ENCODE measurements at regions not wholly inside any gene's neighbourhood (a gene's known extent, or its start where the extent isn't known, plus 50 kb on each side); places are given as distances from the start of the nearest gene placed in this dataset.

DNA sequence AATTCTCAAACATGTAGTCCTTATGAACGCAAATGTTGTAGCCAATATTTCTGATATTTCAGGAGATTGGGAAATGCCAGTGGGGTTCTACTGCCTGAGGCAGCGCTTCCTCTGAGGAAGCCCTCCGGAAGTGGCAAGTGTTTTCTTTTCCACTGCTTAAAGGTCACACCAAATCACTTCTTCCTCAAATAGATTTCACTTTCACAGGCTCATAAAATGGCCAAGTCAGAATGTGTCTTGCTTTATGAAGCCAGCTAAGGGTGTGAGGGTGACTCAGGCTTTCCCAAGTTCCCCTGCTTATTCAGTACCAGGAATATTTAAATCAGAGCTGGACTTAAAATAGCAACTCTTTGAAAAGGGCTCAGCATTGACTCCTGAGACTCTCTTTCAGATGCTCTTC, 514.2 kb upstream of the DIPK2B start:
- in situ Hi-C loops (cut with HindIII; ENCODE audit: low sequenced_read_pairs), result no loop called here

DNA sequence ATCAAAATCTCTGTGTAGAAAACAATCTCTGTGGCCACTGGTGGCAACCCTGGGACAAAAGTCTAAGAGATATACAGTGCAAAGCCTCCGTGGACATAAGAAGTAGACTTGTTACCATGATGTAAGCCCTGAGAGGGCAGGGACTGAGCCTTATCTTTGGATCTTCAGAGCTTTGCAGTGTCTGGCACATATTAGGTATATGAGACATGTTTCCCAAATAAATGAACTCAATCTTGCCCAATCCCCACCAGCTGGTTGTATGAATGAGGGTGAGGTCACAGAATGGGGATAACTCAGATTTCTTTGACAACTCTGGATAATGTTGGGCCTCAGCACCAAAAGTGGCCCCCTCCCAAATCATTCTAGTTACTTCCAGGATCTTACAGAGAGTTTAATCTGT, 511.4 kb upstream of the DIPK2B start:
- in situ Hi-C loops (cut with HindIII; ENCODE audit: low sequenced_read_pairs), result no loop called here

DNA sequence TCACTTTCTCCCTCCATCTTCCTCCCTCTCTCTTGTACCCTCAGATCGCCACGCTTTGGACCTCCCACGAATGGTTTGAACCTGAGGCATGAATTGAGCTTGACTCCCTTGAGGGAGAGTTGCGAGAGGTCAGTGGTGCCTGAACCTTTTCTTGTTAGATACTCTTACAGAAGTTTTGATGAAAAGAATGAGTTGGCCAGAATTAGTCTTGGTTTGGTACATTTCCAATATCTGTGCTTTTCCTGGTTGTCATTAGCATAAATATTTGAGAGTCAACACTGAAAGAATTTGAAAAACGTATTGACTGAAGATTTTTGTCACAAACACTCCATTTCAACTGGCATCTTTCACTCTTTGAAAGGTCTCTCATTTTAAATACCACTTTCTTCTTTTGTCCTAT, 510.6 kb upstream of the DIPK2B start:
- in situ Hi-C loops (cut with HindIII; ENCODE audit: low sequenced_read_pairs), result no loop called here

DNA sequence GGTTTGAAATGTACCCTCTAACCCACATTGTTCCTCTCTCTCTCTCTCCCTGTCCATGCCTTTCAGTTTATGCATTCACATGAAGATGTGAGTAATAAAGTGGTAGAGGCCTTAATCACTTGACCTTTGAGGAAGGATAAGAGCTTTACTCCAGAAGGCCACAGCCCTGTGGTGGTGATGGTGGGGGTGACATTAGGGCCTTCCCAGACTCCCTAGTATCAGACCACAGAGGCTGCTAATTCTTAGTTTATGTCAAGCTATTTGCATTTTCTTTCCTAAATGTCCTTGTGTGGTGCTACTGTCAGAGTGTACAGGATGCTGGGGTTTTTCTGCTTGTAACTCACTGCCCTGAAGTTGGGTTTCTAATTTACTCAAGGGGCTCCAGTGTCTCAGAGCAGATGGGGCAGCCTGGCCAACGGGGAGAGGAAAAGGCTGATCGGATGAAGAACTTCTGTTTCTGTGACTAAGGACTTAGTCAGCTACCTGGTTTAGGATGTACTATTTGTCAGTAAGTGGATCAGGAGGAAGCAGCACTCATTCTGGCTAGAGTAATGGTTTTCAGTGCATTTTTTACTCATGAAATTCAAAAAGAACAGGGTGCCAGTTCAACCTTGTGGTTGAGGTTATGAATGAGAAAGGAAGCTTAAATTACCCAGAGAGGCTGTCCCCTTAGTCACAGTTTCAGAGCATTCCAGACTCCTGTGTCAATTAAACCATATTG, 509.6 kb upstream of the DIPK2B start:
- in situ Hi-C loops (cut with HindIII; ENCODE audit: low sequenced_read_pairs), result no loop called here

DNA sequence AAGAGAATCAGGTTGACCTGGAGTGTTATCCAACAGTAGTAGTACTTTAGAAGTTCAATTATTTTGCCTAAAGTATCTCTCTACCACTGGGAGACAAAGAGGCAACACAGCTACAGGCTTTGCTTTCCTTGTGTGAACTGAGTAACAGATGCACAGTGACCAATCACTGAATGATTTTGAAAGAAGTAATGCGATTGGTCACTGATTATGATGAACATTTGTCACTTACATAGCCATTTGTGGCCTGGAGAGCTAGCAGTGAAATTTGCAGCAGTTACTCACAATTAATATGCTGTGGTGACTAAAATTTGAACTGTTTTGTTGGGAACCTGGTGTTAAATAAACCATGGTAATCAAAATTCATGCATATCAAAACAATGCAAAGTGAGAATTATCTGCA, 508.7 kb upstream of the DIPK2B start:
- in situ Hi-C loops (cut with HindIII; ENCODE audit: low sequenced_read_pairs), result no loop called here

DNA sequence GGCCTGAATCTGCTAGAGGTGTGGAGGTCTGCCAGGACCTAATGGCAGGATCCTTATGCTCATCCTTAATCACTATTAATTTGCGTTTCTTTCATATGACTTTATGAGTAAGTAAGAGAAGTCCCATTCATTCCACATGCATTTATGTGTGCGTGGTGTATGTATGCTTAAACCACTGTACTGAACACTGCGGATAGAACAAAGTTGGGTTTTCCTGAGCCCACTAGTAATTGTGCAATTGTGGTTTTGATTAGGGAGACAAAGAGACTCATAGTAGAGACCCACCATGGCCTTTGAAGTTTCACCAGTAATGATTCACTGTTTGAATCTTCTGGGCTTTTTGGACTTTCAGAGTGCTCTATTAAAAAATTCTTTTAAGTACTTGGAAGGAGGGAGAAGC, 498.5 kb upstream of the DIPK2B start:
- in situ Hi-C loops (cut with HindIII; ENCODE audit: low sequenced_read_pairs), result no loop called here

DNA sequence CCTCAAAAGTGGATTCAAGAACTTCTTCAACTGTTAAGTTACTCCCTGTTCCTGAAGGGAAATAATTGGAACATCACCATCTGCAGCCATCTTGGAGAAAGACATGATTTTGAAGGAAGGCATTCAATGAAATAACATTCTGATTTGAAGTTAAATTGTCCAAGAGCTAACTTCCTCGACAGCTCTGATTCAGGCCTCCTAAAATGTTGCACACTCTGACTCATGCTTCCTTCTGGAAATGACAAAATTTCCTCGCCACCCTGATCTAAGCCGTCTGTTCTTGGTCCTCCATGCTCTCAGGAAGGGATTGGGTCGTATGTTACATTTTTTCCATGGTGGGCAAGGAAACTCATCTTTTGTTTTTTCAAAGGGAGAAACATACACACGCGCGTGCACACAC, 496.9 kb upstream of the DIPK2B start:
- in situ Hi-C loops (cut with HindIII; ENCODE audit: low sequenced_read_pairs), result no loop called here

DNA sequence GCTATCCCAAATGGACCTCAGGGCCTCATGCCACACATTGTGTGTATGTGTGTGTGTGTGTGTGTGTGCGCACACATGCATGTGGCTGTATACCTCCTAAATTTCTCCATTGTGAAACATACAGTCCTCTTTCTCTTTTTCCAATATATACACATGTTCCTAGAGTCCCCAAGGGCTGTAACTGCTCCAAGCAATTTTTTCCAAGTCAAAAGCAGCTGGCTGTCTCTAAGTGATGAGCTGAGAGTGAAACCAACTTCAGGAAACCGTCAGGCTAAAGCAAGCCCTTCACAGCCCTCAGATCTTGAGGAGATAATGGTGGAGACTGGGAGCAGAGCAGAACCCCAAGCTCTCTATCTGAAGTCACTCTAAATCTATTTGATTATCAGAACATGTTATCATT, 496.1 kb upstream of the DIPK2B start:
- in situ Hi-C loops (cut with HindIII; ENCODE audit: low sequenced_read_pairs), result no loop called here

DNA sequence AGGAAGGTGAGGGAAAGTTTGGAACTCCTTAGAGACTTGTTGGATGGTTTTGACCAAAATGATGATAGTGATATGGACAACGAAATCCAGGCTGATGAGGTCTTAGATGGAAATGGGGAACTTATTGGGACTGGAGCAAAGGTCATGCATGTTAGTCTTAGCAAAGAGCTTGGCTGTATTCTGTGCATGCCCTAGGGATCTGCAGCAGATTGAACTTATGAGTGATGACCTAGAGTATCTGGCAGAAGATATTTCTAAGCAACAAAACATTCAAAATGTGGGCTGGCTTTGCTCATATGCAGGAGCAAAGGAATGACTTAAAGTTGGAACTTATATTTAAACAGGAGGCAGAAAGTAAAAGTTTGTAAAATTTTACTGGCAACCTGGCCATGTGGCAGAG, 489.3 kb upstream of the DIPK2B start:
- in situ Hi-C loops (cut with HindIII; ENCODE audit: low sequenced_read_pairs), result no loop called here

DNA sequence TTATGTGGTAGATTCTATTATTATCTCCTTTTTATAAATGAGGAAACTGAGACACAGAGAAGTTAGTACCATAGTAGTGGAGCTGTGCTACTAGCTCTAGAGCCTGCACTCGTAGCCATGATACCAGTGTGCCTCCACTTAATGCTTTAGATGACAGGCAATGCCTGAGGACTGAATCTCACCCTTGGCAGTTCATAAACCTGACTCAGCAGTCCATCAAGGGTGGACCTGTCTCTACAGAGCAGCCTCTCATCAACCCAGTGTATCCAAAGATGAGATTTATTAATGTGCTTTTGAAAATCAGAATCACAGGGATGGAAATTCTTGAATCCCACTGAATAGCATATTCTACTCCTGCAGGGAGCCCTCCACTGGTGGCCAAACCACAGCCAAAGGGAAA, 483.2 kb upstream of the DIPK2B start:
- in situ Hi-C loops (cut with HindIII; ENCODE audit: low sequenced_read_pairs), result no loop called here

DNA sequence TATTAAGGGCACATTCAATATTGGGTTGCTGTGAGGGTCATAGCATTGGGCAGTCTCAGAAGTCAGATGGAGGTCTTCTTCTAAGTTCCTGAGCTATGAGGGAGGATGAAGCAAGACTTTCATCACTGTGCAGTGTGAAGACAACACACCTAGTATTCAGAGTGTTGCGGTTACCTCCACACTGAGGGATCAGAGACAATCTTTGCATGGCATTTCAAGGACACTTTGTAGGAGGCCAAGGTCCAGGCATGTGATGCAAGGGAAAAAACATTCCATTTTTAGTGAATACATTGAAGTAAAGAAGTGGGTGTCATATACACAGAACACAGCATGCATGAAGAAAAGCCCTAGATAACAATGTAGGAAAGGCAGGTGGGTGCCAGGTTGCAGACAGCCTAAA, 481.2 kb upstream of the DIPK2B start:
- in situ Hi-C loops (cut with HindIII; ENCODE audit: low sequenced_read_pairs), result no loop called here

DNA sequence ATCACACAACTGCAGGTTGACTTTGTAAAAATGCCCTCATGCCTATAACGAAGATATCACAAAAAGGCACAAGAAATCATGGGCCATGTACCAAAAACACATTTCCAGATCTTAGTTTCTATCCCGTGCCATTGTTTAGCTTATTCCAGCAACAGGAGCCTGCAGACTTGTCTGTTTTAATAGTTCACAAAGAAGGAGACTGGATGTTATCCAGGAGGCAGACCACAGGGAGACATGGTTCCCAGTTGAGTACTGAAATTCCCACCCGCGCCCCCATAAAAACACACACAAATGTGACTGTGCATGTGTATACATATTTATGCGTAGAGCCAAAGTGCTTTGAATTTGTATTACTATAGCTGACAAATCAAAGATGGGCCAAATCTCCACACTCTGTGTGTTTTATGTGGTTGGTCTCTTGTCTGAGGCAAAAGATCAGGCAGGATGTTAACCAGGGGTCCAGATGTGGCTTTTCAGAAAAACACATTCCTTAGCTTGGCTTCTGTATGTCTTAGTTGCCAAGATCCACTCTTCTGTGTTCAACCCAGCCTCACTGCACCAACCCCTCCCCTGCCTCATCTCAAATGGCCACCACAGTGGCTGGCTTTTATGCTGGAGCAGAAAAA, 469.2 kb upstream of the DIPK2B start:
- in situ Hi-C loops (cut with HindIII; ENCODE audit: low sequenced_read_pairs), result no loop called here

DNA sequence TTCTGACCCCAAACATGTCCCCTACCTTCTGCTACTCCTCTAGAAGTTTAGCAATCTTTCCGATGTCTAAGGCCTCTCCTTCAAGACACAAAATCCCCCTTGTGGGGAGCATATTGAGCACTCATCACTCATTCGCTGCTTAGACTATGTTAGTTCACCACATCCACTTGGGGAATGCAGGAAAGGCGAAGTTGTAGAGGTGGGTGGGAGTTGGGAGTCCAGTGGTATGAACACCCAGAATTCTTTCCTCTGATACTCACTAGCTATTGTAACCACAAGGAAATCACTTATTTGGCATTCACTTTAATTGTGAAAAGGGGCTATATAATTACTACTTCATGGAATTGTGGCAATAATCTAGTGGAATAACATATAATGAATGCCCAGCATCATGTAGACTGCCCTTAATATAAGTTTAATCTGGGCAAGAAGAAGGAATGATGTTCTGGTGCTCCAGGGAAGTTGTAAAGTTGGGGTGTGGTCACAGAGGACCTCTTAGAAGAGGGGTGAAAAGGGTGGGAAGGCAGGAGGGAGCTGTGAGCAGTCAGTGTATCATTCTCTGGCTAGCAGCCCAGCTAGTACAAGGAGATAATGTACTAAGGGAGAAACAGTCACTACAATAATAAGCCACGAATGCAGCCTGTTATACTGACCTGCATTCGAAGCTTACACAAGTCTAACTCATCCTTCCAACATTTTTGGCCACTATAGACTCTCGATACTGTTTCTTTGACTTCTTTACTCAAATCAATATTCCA, 468.2 kb upstream of the DIPK2B start:
- in situ Hi-C loops (cut with HindIII; ENCODE audit: low sequenced_read_pairs), result no loop called here

DNA sequence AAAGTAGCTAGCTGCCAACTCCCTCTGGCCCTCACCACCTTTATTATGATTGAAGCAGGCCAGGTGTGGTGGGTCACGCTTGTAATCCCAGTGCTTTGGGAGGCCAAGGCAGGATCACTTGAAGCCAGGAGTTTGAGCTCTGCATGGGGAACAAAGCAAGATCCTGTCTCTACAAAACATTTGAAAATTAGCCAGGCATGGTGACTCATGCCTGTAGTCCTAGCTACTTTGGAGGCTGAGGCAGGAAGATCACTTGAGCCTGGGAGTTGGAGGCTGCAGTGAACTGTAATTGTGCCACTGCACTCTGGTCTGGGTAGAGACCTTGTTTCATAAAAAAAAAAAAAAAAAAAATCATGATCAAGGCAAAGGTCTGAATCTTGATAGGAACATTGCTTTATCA, 467.0 kb upstream of the DIPK2B start:
- in situ Hi-C loops (cut with HindIII; ENCODE audit: low sequenced_read_pairs), result no loop called here

DNA sequence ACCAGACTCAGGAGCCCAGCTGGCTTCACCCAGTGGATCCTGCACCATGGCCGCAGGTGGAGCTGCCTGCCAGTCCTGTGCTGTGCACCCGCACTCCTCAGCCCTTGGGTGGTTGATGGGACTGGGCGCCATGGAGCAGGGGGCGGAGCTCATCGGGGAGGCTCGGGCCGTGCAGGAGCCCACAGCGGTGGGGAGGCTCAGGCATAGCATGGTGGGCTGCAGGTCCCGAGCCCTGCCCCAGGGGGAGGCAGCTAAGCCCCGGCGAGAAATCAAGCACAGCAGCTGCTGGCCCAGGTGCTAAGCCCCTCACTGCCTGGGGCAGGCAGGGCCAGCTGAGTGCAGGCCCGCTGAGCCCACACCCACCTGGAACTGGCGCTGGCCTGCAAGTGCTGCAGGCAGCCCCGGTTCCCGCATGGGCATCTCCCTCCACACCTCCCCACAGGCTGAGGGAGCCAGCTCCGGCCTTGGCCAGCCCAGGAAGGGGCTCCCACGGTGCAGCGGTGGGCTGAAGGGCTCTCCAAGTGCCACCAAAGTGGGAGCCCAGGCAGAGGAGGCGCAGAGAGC, 464.1 kb upstream of the DIPK2B start:
- in situ Hi-C loops (cut with HindIII; ENCODE audit: low sequenced_read_pairs), result no loop called here

DNA sequence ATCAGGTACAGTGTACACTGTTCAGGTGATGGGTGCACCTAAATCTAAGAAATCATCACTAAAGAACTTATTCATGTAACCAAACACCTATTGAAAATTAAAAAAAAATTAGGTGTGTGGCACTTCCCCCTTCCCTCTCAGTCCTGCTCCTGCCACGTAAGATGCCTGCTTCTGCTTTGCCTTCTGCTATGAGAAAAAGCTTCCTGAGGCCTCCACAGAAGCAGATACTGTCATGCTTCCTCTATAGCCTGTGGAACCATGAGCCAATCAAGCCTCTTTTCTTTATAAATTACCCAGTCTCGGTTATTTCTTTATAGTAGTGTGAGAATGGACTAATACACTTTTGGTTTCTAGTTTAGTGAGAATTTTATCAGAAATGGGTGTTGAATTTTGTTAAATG, 459.8 kb upstream of the DIPK2B start:
- in situ Hi-C loops (cut with HindIII; ENCODE audit: low sequenced_read_pairs), result no loop called here

DNA sequence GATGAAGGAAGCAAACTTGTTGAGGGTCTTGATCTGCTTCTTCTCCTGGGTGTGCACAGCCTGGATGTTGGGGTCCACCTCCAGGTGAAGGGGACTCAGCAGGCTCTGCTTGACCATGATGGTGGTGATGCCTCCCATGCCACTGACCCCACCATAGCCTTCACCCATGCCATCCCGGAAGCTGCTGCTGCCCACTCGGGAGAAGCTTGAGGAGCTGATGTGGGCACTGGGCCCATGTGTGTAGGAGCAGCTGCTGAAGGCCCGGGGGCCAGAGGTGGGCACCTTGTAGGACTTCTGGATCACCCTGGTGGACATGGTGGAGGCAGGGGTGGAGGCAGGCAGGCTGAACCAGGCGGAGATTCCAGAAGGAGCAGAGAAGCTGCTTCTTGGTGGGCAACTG, 432.7 kb upstream of the DIPK2B start:
- in situ Hi-C loops (cut with HindIII; ENCODE audit: low sequenced_read_pairs), result no loop called here

DNA sequence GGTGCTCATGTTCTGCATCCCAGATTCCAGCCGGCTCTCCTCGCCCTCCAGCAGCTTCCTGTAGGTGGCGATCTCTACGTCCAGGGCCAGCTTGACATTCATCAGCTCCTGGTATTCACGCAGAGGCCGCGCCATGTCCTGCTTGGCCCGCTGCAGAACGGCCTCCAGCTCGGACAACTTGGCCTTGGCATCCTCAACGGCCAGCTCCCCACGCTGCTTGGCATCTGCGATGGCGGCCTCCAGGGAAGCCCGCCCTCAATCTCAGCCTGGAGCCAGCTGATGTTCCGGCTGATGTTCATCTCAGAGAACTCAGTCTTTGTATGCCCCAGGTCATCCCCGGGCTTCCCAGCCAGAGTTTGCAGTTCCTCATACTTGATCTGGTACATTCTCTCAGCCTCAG, 431.8 kb upstream of the DIPK2B start:
- in situ Hi-C loops (cut with HindIII; ENCODE audit: low sequenced_read_pairs), result no loop called here

DNA sequence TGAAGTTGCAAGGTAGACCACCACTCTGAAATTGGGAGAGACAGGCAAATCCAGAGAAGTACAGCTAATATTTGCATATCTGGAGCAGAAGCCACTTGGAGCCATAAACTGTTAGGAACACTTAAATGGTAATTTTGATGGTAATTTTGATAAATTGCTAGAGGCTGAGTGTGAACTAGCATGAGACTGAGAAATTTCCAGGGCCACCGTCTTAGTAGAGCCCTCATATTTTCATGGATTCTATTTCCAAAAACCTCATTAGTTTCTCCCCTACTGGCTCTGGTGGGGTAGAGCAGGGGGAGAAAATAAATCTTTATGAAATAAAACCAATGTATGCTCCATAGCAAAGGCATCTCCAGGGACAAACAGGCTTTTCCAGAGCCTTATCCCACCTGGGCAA, 429.4 kb upstream of the DIPK2B start:
- in situ Hi-C loops (cut with HindIII; ENCODE audit: low sequenced_read_pairs), result no loop called here

DNA sequence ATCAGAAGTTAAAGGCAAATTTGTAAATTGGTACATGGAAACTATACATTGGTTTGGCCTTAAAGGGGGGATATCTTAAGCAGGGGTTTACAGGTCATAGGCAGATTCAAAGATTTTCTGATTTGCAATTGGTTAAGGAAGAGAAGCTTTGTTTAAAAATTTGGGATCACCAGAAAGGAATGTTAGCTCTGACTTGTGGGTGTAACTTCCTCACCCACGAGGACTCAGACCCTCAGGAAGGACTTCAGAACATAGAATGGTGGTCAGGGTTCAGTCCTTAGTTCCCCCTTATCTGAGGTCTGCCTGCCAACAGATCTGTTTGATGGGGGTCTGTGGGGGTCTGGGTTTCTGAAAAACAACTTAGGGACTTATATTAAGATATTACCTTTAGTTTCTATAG, 427.4 kb upstream of the DIPK2B start:
- in situ Hi-C loops (cut with HindIII; ENCODE audit: low sequenced_read_pairs), result no loop called here

DNA sequence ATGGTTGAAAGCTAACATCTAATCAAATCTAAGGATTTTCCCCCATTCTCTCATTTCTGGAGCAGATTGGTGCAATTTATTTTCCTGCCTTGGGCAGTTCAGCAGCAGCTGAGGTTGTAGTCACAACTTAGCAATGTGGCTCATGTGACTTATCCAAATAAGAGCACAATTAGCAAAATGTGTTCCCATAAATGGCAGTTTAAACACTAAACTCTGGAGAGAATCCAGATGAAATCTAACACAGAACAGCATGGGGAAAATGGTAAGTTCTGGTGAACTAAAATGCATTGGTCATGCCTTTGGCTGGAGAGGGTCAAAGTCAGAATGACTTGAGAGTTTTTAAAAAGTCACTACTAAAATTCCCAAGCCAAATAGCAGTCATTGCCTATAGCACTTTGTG, 422.6 kb upstream of the DIPK2B start:
- in situ Hi-C loops (cut with HindIII; ENCODE audit: low sequenced_read_pairs), result no loop called here

DNA sequence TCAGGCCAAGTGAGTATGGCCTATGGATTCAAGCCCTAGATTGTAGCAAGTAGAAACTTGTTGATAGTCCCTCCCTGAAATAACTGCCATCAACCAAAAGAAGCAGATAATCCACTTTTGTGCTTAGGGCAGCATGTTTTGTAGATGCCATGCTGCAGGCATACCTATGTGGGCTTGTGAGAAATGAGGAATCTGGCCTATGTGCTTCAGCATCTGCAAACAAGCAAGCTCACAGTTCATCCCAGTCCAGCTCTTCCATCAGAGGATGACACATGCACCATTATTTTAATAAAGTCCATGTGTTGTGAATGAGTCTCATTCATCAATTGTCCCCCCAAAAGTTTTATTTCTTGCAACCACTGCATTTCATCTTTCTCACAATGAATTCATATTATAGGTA, 421.9 kb upstream of the DIPK2B start:
- in situ Hi-C loops (cut with HindIII; ENCODE audit: low sequenced_read_pairs), result no loop called here

Data from DLD1 (cell line).